ENCODE measurements at regions not wholly inside any gene's neighbourhood (a gene's known extent, or its start where the extent isn't known, plus 50 kb on each side); places are given as distances from the start of the nearest gene placed in this dataset.

- DNase-seq (no peak), ATAC-seq (no peak)
- H3K4me1 ChIP-seq (ENCODE audit: control insufficient read depth, insufficient read depth, low read length), result no peaks in the 10 kb centered on the region
- no peak overlapping the region for H3K27ac ChIP-seq (ENCODE audit: low read length)
- no peaks in the 10 kb centered on the region for H3K9me3 ChIP-seq (ENCODE audit: control insufficient read depth, insufficient read depth, low read length)
- Mint-ChIP-seq H3K36me3 (no peaks in the 10 kb centered on the region), H3K27me3 (ENCODE audit: low read depth in 2 of 2) (peaks cover 9 to 12% of the 10 kb centered on the region in 2 donors), H3K9me3 (peaks cover 0 to 2% of the 10 kb centered on the region in 2 donors), H3K4me1 (no peaks in the 10 kb centered on the region), H3K27ac (no peak overlapping the region), H3K4me3 (no peak overlapping the region)
- no peak for TF ChIP-seq CTCF (IDR thresholded peaks at IDR 0.05)
- intact Hi-C loops (cut with micrococcal nuclease), result no loop called here
- H3K36me3 ChIP-seq (ENCODE audit: control insufficient read depth, insufficient read depth, low read length), result no peaks in the 10 kb centered on the region
- no peak overlapping the region for H3K4me3 ChIP-seq (ENCODE audit: low read length)
- H3K27me3 ChIP-seq (ENCODE audit: control insufficient read depth, insufficient read depth, low read length), result peaks cover 2% of the 10 kb centered on the region
These were observed 89.8 kb upstream of the NEUROD1 start for GRCh38 chr2:181770150-181770549.

GRCh38 chr2:181771356-181771755, 91.0 kb upstream of the NEUROD1 start:
- Mint-ChIP-seq H3K4me3 (no peak overlapping the region), H3K27ac (no peak overlapping the region)

GRCh38 chr2:181772334-181772733, 92.0 kb upstream of the NEUROD1 start:
- Histone ChIP-seq H3K36me3 (ENCODE audit: control insufficient read depth, insufficient read depth, low read length) (no peaks in the 10 kb centered on the region), H3K4me3 (ENCODE audit: low read length) (no peak overlapping the region), H3K9me3 (ENCODE audit: control insufficient read depth, insufficient read depth, low read length) (no peaks in the 10 kb centered on the region), H3K4me1 (ENCODE audit: control insufficient read depth, insufficient read depth, low read length) (no peaks in the 10 kb centered on the region), H3K27me3 (ENCODE audit: control insufficient read depth, insufficient read depth, low read length) (peaks cover 2% of the 10 kb centered on the region), H3K27ac (ENCODE audit: low read length) (no peak overlapping the region)
- Mint-ChIP-seq H3K4me3 (no peak overlapping the region), H3K9me3 (peaks cover 0 to 2% of the 10 kb centered on the region in 2 donors), H3K36me3 (no peaks in the 10 kb centered on the region), H3K4me1 (no peaks in the 10 kb centered on the region), H3K27ac (no peak overlapping the region), H3K27me3 (ENCODE audit: low read depth in 2 of 2) (peaks cover 9 to 12% of the 10 kb centered on the region in 2 donors)
- no peak for TF ChIP-seq CTCF (IDR thresholded peaks at IDR 0.05)
- DNase-seq, result no peak
- intact Hi-C loops (cut with micrococcal nuclease), result no loop called here
- 83% methylated on average over 4 of the region's 4 CpGs for WGBS (ENCODE audit: insufficient coverage)
- ATAC-seq, result no peak

More at GRCh38 chr2:181771356-181771755, 91.0 kb upstream of the NEUROD1 start:
- H3K27me3 Mint-ChIP-seq (ENCODE audit: low read depth in 2 of 2), result peaks cover 9 to 12% of the 10 kb centered on the region in 2 donors
- no peaks in the 10 kb centered on the region for H3K4me1 Mint-ChIP-seq
- intact Hi-C loops (cut with micrococcal nuclease), result no loop called here
- Histone ChIP-seq H3K36me3 (ENCODE audit: control insufficient read depth, insufficient read depth, low read length) (no peaks in the 10 kb centered on the region), H3K4me1 (ENCODE audit: control insufficient read depth, insufficient read depth, low read length) (no peaks in the 10 kb centered on the region), H3K27me3 (ENCODE audit: control insufficient read depth, insufficient read depth, low read length) (peaks cover 2% of the 10 kb centered on the region), H3K9me3 (ENCODE audit: control insufficient read depth, insufficient read depth, low read length) (no peaks in the 10 kb centered on the region), H3K27ac (ENCODE audit: low read length) (no peak overlapping the region), H3K4me3 (ENCODE audit: low read length) (no peak overlapping the region)
- H3K36me3 Mint-ChIP-seq, result no peaks in the 10 kb centered on the region
- no peak for TF ChIP-seq CTCF (IDR thresholded peaks at IDR 0.05)
- peaks cover 0 to 2% of the 10 kb centered on the region in 2 donors for H3K9me3 Mint-ChIP-seq
- ATAC-seq (no peak), DNase-seq (no peak)
- 92% methylated on average over 2 of the region's 2 CpGs for WGBS (ENCODE audit: insufficient coverage)

- H3K4me1 Mint-ChIP-seq, result no peaks in the 10 kb centered on the region
- no peaks in the 10 kb centered on the region for H3K36me3 Mint-ChIP-seq
- no peak for TF ChIP-seq CTCF (IDR thresholded peaks at IDR 0.05)
- WGBS (ENCODE audit: insufficient coverage), result 71% methylated on average over 1 of the region's 1 CpG
- peaks cover 0 to 2% of the 10 kb centered on the region in 2 donors for H3K9me3 Mint-ChIP-seq
- Histone ChIP-seq H3K36me3 (ENCODE audit: control insufficient read depth, insufficient read depth, low read length) (no peaks in the 10 kb centered on the region), H3K4me1 (ENCODE audit: control insufficient read depth, insufficient read depth, low read length) (no peaks in the 10 kb centered on the region), H3K27me3 (ENCODE audit: control insufficient read depth, insufficient read depth, low read length) (peaks cover 2% of the 10 kb centered on the region), H3K4me3 (ENCODE audit: low read length) (no peak overlapping the region), H3K9me3 (ENCODE audit: control insufficient read depth, insufficient read depth, low read length) (no peaks in the 10 kb centered on the region), H3K27ac (ENCODE audit: low read length) (no peak overlapping the region)
- intact Hi-C loops (cut with micrococcal nuclease), result no loop called here
- H3K4me3 Mint-ChIP-seq, result no peak overlapping the region
- no peak for DNase-seq
- no peak overlapping the region for H3K27ac Mint-ChIP-seq
- H3K27me3 Mint-ChIP-seq (ENCODE audit: low read depth in 2 of 2), result peaks cover 9 to 12% of the 10 kb centered on the region in 2 donors
- no peak for ATAC-seq
These were observed 92.5 kb upstream of the NEUROD1 start for GRCh38 chr2:181772777-181773176.

Data from natural killer cell (primary cell).